IMR-90 (cell line): ENCODE measurements at regions not wholly inside any gene's neighbourhood (a gene's known extent, or its start where the extent isn't known, plus 50 kb on each side); places are given as distances from the start of the nearest gene placed in this dataset.

ENCODE experiments used
- ATAC-seq: fragments of 200-7000 bp; cut with Tn5 transposase; 2 replicates; pipeline ENCODE4 v1.9.1; 2020; ENCODE audit warnings: low read depth, mild to moderate bottlenecking, moderate library complexity
- BruUV-seq: library from RNA; stranded (reverse); fragments of 400-500 nt; replicated peaks from 2 replicates; lab custom pipeline; 2021; lab: Mats Ljungman, UMichigan
- CTCF ChIA-PET: fragments of 300-600 bp; formaldehyde crosslinking; extraction: SDS; loops from one replicate; lab custom pipeline; 2021; ENCODE audit warnings: antibody characterized with exemption; lab: Yijun Ruan, JAX
- POLR2A ChIA-PET: fragments of 300-600 bp; sonication (Branson Sonifier 250); formaldehyde crosslinking; loops from one replicate; lab custom pipeline; 2022; ENCODE audit warnings: antibody characterized with exemption; ENCODE audit not compliant: unreplicated experiment; lab: Charles Lee
- DNase-seq: peaks from one replicate; pipeline ENCODE4 v3.0.0; 2013
- H2AFZ ChIP-seq: replicated peaks from 2 replicates; pipeline ENCODE3; 2013; ENCODE audit warnings: low read length, mild to moderate bottlenecking; ENCODE audit not compliant: poor library complexity
- H2AK5ac ChIP-seq: 2 replicates; pipeline ENCODE4 v1.6.1; 2013; ENCODE audit warnings: low read depth, low read length, inconsistent platforms
- H2AK9ac ChIP-seq: replicated peaks from 2 replicates; pipeline ENCODE3; 2013; ENCODE audit warnings: mild to moderate bottlenecking, low read depth, low read length, moderate library complexity; ENCODE audit not compliant: poor library complexity
- H2BK120ac ChIP-seq: 2 replicates; pipeline ENCODE4 v1.6.1; 2013; ENCODE audit warnings: low read depth, low read length, inconsistent platforms
- H2BK15ac ChIP-seq: 3 replicates; pipeline ENCODE4 v1.6.1; 2013; ENCODE audit warnings: low read depth, low read length, inconsistent platforms
- H2BK20ac ChIP-seq: 2 replicates; pipeline ENCODE4 v1.6.1; 2013; ENCODE audit warnings: low read depth, mild to moderate bottlenecking, inconsistent platforms, low read length, moderate library complexity
- H2BK5ac ChIP-seq: 2 replicates; pipeline ENCODE4 v1.6.1; 2013; ENCODE audit warnings: mild to moderate bottlenecking, low read depth, low read length, inconsistent platforms; ENCODE audit not compliant: poor library complexity, severe bottlenecking
- H3K14ac ChIP-seq: replicated peaks from 2 replicates; pipeline ENCODE4 v1.6.1; 2013; ENCODE audit warnings: low read depth, low read length, inconsistent platforms
- H3K18ac ChIP-seq: 2 replicates; pipeline ENCODE4 v1.6.1; 2013; ENCODE audit warnings: low read depth, low read length, control low read depth
- H3K23ac ChIP-seq: 2 replicates; pipeline ENCODE4 v1.6.1; 2013; ENCODE audit warnings: low read depth, low read length, inconsistent platforms
- H3K27ac ChIP-seq: 2 replicates; pipeline ENCODE4 v1.5.1; 2013; ENCODE audit warnings: mild to moderate bottlenecking, control low read depth, low read length; ENCODE audit not compliant: insufficient read depth
- H3K27me3 ChIP-seq: 2 replicates; pipeline ENCODE4 v1.6.1; 2013; ENCODE audit warnings: low read length; ENCODE audit not compliant: control insufficient read depth, insufficient read depth
- H3K36me3 ChIP-seq: 2 replicates; pipeline ENCODE4 v1.6.1; 2013; ENCODE audit warnings: low read length, mixed read lengths; ENCODE audit not compliant: control insufficient read depth, insufficient read depth
- H3K4ac ChIP-seq: 2 replicates; pipeline ENCODE4 v1.6.1; 2013; ENCODE audit warnings: low read depth, low read length, inconsistent platforms
- H3K4me1 ChIP-seq: 2 replicates; pipeline ENCODE4 v1.6.1; 2013; ENCODE audit warnings: low read length, mixed read lengths; ENCODE audit not compliant: control insufficient read depth, insufficient read depth
- H3K4me2 ChIP-seq: 2 replicates; pipeline ENCODE4 v1.6.1; 2013; ENCODE audit warnings: low read depth, mild to moderate bottlenecking, control low read depth, low read length, moderate library complexity
- H3K4me3 ChIP-seq: 2 replicates; pipeline ENCODE4 v1.5.1; 2013; ENCODE audit warnings: low read depth, mild to moderate bottlenecking, control low read depth, low read length, moderate library complexity; ENCODE audit not compliant: insufficient read depth
- H3K56ac ChIP-seq: 2 replicates; pipeline ENCODE4 v1.6.1; 2013; ENCODE audit warnings: low read length, inconsistent platforms; ENCODE audit not compliant: insufficient read depth; ENCODE audit errors: extremely low read depth
- H3K79me1 ChIP-seq, 2 experiments: 2 replicates each; pipeline ENCODE4 v1.6.1; 2013; ENCODE audit warnings: low read length in 2 of 2, inconsistent platforms in 1 of 2, low read depth in 1 of 2
- H3K9ac ChIP-seq: 2 replicates; pipeline ENCODE4 v1.6.1; 2013; ENCODE audit warnings: low read depth, low read length, control low read depth
- H3K9me1 ChIP-seq: 2 replicates; pipeline ENCODE4 v1.6.1; 2013; ENCODE audit warnings: low read length, inconsistent platforms; ENCODE audit not compliant: insufficient read depth
- H3K9me3 ChIP-seq: 2 replicates; pipeline ENCODE4 v1.6.1; 2013; ENCODE audit warnings: low read length; ENCODE audit not compliant: control insufficient read depth, insufficient read depth
- H4K20me1 ChIP-seq: 2 replicates; pipeline ENCODE4 v1.6.1; 2013; ENCODE audit warnings: low read length, inconsistent platforms; ENCODE audit not compliant: insufficient read depth
- H4K5ac ChIP-seq: 2 replicates; pipeline ENCODE4 v1.6.1; 2013; ENCODE audit warnings: mild to moderate bottlenecking, low read depth, low read length, control low read depth
- H4K8ac ChIP-seq, 2 experiments: 2 replicates each; pipeline ENCODE4 v1.6.1; 2013; ENCODE audit warnings: low read depth in 2 of 2, low read length in 2 of 2, control low read depth in 1 of 2, inconsistent platforms in 1 of 2
- H4K91ac ChIP-seq: 2 replicates; pipeline ENCODE4 v1.6.1; 2013; ENCODE audit warnings: low read depth, low read length, inconsistent platforms; ENCODE audit not compliant: insufficient read depth
- CEBPB ChIP-seq: IDR thresholded peaks from 2 replicates; pipeline ENCODE4 v1.6.1; 2012; ENCODE audit warnings: low read depth, low read length, improper control_type of control experiment
- MAFK ChIP-seq: IDR thresholded peaks from 2 replicates; pipeline ENCODE4 v1.6.1; 2012; ENCODE audit warnings: low read depth, low read length, improper control_type of control experiment
- WGBS, 2 experiments: methylation state at CpG; one replicate each; pipeline versions ENCODE4 v1.1.5 to v1.1.7; 2013; ENCODE audit warnings: missing lambda C conversion rate in 2 of 2; ENCODE audit not compliant: insufficient read length in 1 of 2; ENCODE audit errors: extremely low coverage in 2 of 2; 5-methylcytosine and 5-hydroxymethylcytosine counted together
- dilution Hi-C: fragments of 300-500 bp; cut with HindIII; formaldehyde crosslinking; loops from one replicate; pipeline ENCODE4 v1.14.3; 2018; ENCODE audit warnings: low sequenced_read_pairs; ENCODE audit not compliant: unreplicated experiment
- in situ Hi-C: fragments of 300-500 bp; cut with MboI; formaldehyde crosslinking; loops from 3 replicates; pipeline ENCODE4 v1.14.3; 2019; ENCODE audit warnings: low sequenced_read_pairs, inconsistent platforms, mixed read lengths
- intact Hi-C: fragments of 100-400 bp; cut with micrococcal nuclease; formaldehyde crosslinking; loops from 2 replicates; pipeline ENCODE4 v1.10.0; 2022

- CTCF ChIA-PET: interaction anchor here (1.5 kb wide), 1 partner anchor 16 kb away, joined by 3 read pairs; no protein-coding TSS in a partner anchor
- H3K9me3 ChIP-seq: no peaks in the 10 kb centered on the region
These were observed 65.9 kb upstream of the ZNF599 start for GRCh38 chr19:34838753-34839431.

More at GRCh38 chr19:34838753-34839431, 65.9 kb upstream of the ZNF599 start:
- Histone ChIP-seq H2AK9ac (no peak overlapping the region), H3K9ac (no peak overlapping the region), H3K14ac (no peak overlapping the region), H4K8ac (no peak overlapping the region), H3K4me2 (peak overlapping the region; percentile 45; the same call in 1 of the 2 replicates), H2BK5ac (no peak overlapping the region), H3K4me3 (no peak overlapping the region), H3K4me1 (no peaks in the 10 kb centered on the region), H3K4ac (no peak overlapping the region), H2AFZ (peak overlapping the region; percentile 5), H4K20me1 (no peaks in the 10 kb centered on the region), H3K23ac (no peak overlapping the region), H3K56ac (no peak overlapping the region), H2BK15ac (no peak overlapping the region), H2BK20ac (no peak overlapping the region), H4K91ac (no peak overlapping the region), H3K36me3 (no peaks in the 10 kb centered on the region), H4K5ac (no peak overlapping the region), H3K18ac (no peak overlapping the region), H3K27me3 (peaks cover 11% of the 10 kb centered on the region), H2AK5ac (no peak overlapping the region), H2BK120ac (no peak overlapping the region), H3K27ac (no peak overlapping the region), H3K79me1 (no peaks in the 10 kb centered on the region), H3K9me1 (no peaks in the 10 kb centered on the region)
- intact Hi-C loops (no loop called here), dilution Hi-C loops (no loop called here), in situ Hi-C loops (no loop called here)
- no peak; the same call in 1 of the 2 replicates for ATAC-seq
- WGBS, 2 experiments: 10% methylated on average over 34 of the region's 43 CpGs; no CpG with 5 or more reads in 1 of the 2 experiments
- TF ChIP-seq CEBPB (peak; percentile 44; the same call in 1 of the 2 replicates), MAFK (no peak)
- no TSS peak for BruUV-seq
- POLR2A ChIA-PET: no interaction called here
- no peak for DNase-seq
